GM21381 (cell line): ENCODE measurements at regions not wholly inside any gene's neighbourhood (a gene's known extent, or its start where the extent isn't known, plus 50 kb on each side); places are given as distances from the start of the nearest gene placed in this dataset.
"Not testable (repeated sequence)": the region's sequence is repeated elsewhere in the genome, so short reads cannot be mapped to it uniquely, and the experiment has no call there.

Experiments
- ATAC-seq: cut with Tn5 transposase; IDR thresholded peaks from one replicate; pipeline ENCODE4 v1.9.1; 2021; ENCODE audit warnings: mild to moderate bottlenecking, moderate library complexity; ENCODE audit not compliant: unreplicated experiment

- no peak for ATAC-seq
Observed at GRCh38 chr14:101076451-101077198, 173.1 kb upstream of the RTL1 start.

DNA sequence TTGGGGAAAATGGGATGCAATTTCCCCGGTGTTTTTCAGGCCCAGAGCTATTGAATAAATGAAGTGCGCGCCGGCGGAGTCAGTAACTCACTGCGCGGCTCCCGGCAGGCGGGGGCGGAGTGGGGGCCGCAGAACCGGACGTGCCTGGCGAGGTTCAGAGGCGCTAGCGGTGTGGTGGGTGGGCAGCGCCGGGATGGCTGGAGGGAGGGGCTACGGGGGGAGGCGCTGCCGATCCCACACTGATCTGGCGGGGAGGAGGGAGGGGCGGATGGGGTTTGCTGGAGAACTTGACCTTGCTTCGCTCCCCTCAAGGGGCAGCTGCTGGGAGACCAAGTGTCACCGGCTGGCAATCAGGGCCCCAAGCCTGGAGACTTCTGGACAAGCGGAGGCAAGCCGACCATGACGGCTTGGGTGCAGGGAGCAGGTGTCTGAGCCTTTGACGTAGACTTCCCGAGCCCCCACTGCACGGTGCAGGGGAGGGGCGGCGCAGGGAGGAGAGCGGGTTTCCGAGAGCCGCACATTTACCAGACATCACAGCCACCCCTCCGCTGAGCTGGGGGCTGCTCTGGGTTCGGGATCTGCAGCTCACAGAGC, 174.1 kb upstream of the RTL1 start:
- ATAC-seq: no peak

DNA sequence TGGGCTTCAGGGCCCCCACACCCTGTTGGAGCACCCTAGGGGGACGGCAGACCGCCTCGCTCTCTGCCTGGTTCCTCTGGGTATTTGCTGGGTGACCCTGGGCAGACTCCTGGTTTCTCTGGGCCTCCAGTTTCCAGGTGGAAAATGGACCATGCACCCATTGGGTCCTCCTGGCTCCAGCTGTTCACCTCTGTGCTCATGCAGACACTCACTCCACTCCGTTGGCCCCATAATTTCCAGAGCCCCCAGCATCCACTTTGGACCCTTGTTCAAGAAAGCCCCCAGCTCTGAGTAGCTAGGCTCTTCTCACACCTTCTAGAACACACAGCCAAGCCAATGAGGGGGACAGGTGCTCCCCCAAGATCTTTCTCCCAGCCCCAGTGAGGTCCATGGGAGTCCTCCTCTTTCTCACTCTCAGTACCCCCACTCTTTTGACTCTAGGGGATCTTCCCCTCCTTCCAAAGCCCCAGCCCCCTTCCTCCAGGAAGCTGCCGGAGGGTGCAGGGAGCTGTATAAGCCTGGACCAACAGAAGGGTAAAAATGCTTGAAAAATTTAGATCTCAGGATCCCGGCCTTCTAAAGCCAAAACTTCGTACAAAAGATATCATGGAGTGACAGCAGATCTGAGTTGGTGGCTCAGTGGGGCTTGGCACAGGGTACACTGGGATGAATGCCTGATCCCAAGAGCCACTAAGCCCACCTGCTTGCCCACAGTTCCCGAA, 174.8 kb upstream of the RTL1 start:
- no peak for ATAC-seq

DNA sequence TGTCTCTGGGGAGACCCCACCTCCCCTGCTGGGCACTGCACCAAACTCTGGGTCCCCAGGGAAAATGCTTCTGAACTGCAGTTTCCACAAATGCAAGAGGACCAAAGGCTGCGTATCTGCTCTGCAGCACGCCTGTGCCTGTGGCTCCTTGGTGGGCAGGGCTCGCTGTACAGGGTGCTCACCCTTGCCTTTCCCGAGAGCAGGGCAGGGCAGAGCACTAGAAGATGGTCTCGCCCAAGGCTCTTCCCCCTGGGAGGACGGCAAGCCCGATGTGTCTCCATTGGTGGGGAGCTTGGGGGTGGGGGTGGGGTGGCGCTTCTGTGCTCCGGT, 175.3 kb upstream of the RTL1 start:
- ATAC-seq: no peak

- no peak for ATAC-seq
Observed at GRCh38 chr14:101080922-101081593, 177.5 kb upstream of the RTL1 start.

GRCh38 chr14:101082036-101082435, 178.5 kb upstream of the RTL1 start:
- no peak for ATAC-seq

DNA sequence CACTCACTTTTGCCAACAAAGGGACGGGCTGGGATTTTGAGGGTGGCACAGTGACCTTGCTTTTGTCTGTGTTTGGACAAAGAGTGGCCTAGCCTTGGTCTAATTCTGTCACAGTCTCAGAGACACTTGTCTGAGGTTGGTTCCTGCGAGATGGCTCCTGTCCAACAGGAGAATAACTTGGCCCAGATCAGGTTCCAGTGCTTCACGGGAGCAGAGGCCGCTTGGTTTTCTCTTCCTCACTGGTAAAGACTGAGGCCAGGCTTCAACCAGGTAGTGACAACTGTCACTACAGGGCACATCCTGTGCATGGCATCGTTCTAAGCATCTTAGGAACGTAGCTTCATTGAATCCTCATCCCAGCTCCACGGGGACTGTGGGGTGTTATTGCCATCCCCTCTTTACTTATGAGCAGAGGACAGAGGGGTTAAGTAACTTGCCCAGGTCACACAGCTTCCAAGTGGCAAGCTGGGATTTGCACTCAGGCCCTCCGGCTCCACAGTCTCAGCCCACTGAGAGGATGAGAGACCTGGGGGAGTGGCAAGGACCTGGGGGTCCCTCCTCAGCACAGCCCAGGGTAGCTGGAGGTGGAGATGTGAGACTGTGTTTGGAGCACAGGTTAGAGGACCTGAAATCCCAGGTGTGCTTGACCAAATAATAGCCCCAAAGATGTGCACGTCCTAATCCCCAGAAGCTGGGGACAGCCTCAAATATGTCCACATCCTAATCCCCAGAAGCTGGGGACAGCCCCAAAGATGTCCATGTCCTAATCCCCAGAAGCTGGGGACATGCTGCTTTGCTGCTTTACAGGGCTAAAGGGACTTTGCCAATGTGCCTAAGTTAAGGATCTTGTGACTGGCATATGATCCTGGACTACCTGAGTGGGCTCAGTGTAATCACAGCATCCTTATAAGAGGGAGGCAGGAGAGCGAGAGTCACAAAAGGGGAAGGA, 179.2 kb upstream of the RTL1 start:
- ATAC-seq: no peak

DNA sequence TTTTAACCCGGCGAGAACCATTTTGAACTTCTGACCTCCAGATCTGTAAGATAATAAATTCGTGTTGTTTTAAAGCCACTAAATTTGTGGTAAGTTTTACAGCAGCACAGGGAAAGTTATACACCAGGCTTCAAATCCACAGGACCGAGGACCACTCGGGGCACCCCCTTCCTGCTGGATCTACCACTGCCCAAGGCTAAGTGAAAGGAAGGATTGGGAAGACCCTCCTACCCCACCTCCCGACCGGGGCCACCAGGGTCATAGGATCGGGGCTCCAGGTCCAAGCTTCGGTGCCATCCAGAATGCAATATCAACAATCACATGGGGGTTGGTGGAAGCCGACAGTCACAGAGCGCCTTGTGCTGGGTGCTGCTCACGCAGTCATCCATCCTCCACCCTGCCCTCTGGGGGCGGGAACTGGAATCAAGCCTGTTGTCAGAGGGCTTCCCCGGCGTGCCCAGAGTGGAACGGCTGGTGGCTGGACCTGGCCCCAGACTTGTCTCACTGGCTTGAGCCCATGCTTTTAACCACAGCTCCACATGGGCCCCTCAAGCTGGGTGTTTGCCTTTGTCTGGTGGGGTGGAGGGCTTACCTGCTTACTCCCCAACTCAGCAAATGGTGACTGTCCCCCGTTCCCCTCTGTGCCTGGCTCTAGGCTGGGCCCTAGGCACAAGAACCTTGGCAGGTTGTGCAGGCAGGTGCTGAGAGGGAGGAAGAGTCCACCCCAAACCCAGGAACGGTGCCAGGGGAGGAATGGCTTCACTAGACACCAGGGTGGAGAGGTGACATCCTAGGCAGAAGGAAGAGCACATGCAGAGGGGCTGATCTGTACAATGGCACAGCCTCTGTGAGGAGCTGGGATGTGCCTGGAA, 180.3 kb upstream of the RTL1 start:
- ATAC-seq: no peak

DNA sequence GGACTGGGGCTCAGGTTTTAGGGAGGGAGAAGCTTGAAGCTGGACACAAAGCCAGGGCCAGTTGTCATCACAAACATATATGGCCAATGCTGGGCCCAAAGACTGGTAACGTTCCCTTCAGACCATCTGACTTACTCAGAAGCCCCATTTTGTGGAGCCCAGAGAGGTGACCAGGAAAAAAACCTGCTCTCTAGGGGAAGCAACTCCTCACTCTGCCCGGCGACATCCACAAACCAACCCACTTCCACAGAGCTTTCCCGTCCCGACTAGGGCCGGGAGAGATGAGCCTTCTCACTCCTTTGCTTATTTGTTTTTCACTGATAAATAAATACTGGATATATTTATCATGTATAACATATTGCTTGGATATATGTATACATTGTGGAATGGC, 180.9 kb upstream of the RTL1 start:
- no peak for ATAC-seq

DNA sequence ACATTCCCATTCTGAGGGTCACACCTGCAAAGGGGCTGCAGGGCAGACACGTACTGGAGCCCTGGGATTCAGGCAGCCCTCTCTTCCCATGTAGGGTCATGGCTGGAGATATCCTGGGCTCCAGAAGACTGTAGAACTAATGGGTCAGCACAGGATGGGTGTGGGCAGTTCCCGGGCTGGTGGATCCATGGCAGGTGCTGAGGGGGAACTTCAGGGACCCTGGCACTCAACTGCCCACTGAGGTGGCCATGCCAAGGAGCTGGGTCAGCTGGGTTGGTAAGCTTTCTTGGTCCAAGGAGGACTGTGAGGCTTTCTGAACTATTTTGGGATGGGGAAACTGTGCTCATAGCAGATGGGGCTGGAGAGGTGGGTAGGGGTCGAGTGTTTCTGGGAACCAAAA, 183.4 kb upstream of the RTL1 start:
- no peak for ATAC-seq

DNA sequence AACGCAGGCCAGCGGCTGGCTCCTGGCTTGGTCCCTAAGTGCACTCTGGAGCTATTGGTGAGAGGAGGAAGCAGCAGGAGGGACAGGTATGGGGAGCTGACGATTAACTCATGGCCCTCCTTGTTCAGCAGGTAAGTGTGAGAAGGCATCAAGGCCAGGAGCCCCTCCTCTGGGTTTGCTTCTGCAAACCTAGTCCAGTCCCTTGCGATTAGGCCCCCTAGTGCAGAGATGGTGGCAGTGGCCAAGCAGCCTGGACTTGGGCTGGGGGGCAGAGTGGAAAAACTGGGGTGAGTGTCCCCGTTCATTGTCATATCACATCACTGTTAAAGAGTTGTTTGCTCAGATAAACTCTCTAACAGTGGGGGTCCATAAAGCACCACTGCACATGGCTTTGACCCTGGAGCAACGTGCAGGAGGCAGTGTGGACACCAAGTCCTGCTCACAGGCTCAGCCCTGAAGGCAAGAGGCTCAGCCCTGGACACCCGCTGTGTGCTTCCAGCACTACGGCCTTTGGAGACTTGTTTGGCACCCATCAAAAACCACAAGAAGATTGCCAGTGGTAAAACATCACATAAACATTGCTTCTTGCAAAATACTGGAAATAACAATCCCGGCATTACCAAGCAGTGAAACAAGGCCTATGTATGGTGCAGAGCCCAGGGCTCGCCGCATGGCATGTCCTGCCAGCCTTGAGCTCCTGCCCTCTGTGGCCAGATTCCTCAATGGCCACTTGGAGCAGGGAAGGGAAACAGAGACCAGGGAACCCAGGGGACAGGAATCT, 184.3 kb upstream of the RTL1 start:
- ATAC-seq: no peak

GRCh38 chr14:101088395-101088667, 184.8 kb upstream of the RTL1 start:
- no peak for ATAC-seq

DNA sequence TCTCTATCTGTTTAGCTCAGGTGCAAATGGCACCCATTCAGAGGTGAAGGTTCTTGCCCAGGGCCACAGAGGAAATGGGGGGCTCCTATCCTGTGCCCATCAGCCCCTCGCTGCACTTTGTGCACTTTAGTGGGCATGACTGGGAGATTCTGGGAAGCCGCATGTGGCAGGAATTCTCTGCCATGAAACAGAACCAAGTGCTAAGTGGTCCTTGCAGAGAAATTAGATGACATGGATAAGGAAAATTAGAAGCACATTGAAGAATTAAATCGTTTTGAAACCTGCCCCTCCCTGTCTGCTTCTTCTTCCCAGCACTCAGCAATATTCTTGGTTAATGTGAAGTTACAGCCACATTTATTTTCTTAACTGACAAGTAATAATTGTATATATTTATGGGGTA, 185.2 kb upstream of the RTL1 start:
- no peak for ATAC-seq

DNA sequence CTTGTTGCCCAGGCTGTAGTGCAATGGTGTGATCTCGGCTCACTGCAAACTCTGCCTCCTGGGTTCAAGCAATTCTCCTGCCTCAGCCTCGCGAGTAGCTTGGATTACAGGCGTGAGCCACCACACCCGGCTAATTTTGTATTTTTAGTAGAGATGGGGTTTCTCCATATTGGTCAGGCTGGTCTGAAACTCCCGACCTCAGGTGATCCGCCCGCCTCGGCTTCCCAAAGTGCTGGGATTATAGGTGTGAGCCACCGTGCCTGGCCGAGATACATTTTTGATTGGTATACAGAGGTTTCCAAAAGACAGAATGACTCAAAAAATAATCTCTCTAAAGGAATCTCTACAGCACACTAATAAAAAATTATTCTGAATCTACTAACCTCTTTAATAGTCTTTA, 187.0 kb upstream of the RTL1 start:
- ATAC-seq: not testable (repeated sequence)

- ATAC-seq: no peak
Observed at GRCh38 chr14:101090976-101091375, 187.5 kb upstream of the RTL1 start.

GRCh38 chr14:101094916-101095315, 191.4 kb upstream of the RTL1 start:
- not testable (repeated sequence) for ATAC-seq

DNA sequence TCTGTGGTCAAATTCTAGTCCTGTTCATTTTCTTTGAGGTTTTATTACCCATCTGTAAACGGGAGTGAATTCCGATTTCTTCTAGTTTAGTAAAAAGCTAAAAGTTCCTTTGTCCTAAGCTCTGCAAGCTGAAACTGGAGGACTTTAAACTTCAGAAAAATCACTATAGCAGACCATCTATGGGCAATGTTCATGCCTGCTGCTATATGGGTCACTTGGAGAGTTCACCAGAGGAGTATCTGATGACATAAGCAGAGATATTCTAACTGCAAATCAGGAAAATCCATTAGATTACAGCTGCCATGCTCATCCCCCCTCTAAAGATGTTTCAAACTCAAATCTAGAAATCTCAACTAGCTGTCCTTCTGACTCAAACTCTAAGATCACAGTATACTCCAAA, 193.0 kb upstream of the RTL1 start:
- no peak for ATAC-seq

GRCh38 chr14:101097109-101097793, 193.7 kb upstream of the RTL1 start:
- no peak for ATAC-seq

- ATAC-seq: no peak
Observed at GRCh38 chr14:101098177-101098576, 194.7 kb upstream of the RTL1 start.
